ENCODE measurements at regions not wholly inside any gene's neighbourhood (a gene's known extent, or its start where the extent isn't known, plus 50 kb on each side); places are given as distances from the start of the nearest gene placed in this dataset.

GRCh38 chr2:240209493-240209892 is 69.0 kb upstream of the OTOS start:
- Mint-ChIP-seq H3K27ac (no peak overlapping the region), H3K27me3 (peaks cover 2 to 12% of the 10 kb centered on the region in 2 donors), H3K9me3 (peaks cover 0 to 17% (median 1%) of the 10 kb centered on the region in 8 donors), H3K4me3 (no peak overlapping the region), H3K4me1 (no peaks in the 10 kb centered on the region), H3K36me3 (no peaks in the 10 kb centered on the region)
- H3K9me3 ChIP-seq (ENCODE audit: control insufficient read depth in 1 of 2, low read length in 2 of 2), result no peaks in the 10 kb centered on the region
- DNase-seq, result no peak
- H3K27ac ChIP-seq (ENCODE audit: low read depth, low read length), result no peak overlapping the region
- CTCF ChIA-PET (ENCODE audit: partially characterized antibody), result no interaction called here
- H3K36me3 ChIP-seq (ENCODE audit: insufficient read depth, low read length), result no peaks in the 10 kb centered on the region
- no peak overlapping the region for H3K4me3 ChIP-seq (ENCODE audit: low read length in 2 of 2)
- no peaks in the 10 kb centered on the region for H3K4me1 ChIP-seq (ENCODE audit: insufficient read depth, low read length)
- intact Hi-C loops (cut with micrococcal nuclease), result no loop called here
- H3K27me3 ChIP-seq (ENCODE audit: insufficient read depth, low read length), result no peaks in the 10 kb centered on the region
- POLR2A ChIA-PET (ENCODE audit: partially characterized antibody), result no interaction called here

- CTCF ChIA-PET (ENCODE audit: partially characterized antibody), result no interaction called here
- Histone ChIP-seq H3K4me1 (ENCODE audit: insufficient read depth, low read length) (no peaks in the 10 kb centered on the region), H3K27me3 (ENCODE audit: insufficient read depth, low read length) (no peaks in the 10 kb centered on the region), H3K4me3 (ENCODE audit: low read length in 2 of 2) (no peak overlapping the region), H3K36me3 (ENCODE audit: insufficient read depth, low read length) (no peaks in the 10 kb centered on the region), H3K27ac (ENCODE audit: low read depth, low read length) (no peak overlapping the region), H3K9me3 (ENCODE audit: control insufficient read depth in 1 of 2, low read length in 2 of 2) (no peaks in the 10 kb centered on the region)
- intact Hi-C loops (cut with micrococcal nuclease), result no loop called here
- Mint-ChIP-seq H3K27ac (no peak overlapping the region), H3K36me3 (no peaks in the 10 kb centered on the region), H3K4me1 (no peaks in the 10 kb centered on the region), H3K27me3 (peaks cover 0 to 5% of the 10 kb centered on the region in 2 donors), H3K9me3 (peaks cover 0 to 17% (median 1%) of the 10 kb centered on the region in 8 donors), H3K4me3 (no peak overlapping the region)
- POLR2A ChIA-PET (ENCODE audit: partially characterized antibody), result no interaction called here
- no peak for DNase-seq
These were observed 69.9 kb upstream of the OTOS start for GRCh38 chr2:240210198-240210965.

GRCh38 chr2:240211096-240211495 is 70.6 kb upstream of the OTOS start:
- Histone ChIP-seq H3K27me3 (ENCODE audit: insufficient read depth, low read length) (no peaks in the 10 kb centered on the region), H3K4me3 (ENCODE audit: low read length in 2 of 2) (no peak overlapping the region), H3K27ac (ENCODE audit: low read depth, low read length) (no peak overlapping the region), H3K36me3 (ENCODE audit: insufficient read depth, low read length) (no peaks in the 10 kb centered on the region), H3K9me3 (ENCODE audit: control insufficient read depth in 1 of 2, low read length in 2 of 2) (no peaks in the 10 kb centered on the region), H3K4me1 (ENCODE audit: insufficient read depth, low read length) (no peaks in the 10 kb centered on the region)
- ChIA-PET CTCF (ENCODE audit: partially characterized antibody) (no interaction called here), POLR2A (ENCODE audit: partially characterized antibody) (no interaction called here)
- Mint-ChIP-seq H3K27me3 (peaks cover 0 to 1% of the 10 kb centered on the region in 2 donors), H3K4me1 (no peaks in the 10 kb centered on the region), H3K9me3 (peaks cover 0 to 10% (median 1%) of the 10 kb centered on the region in 8 donors), H3K4me3 (no peak overlapping the region), H3K36me3 (no peaks in the 10 kb centered on the region), H3K27ac (no peak overlapping the region)
- DNase-seq, result no peak
- intact Hi-C loops (cut with micrococcal nuclease), result no loop called here

- no peak for DNase-seq
- Histone ChIP-seq H3K27ac (ENCODE audit: low read depth, low read length) (no peak overlapping the region), H3K4me3 (ENCODE audit: low read length in 2 of 2) (no peak overlapping the region), H3K36me3 (ENCODE audit: insufficient read depth, low read length) (no peaks in the 10 kb centered on the region), H3K27me3 (ENCODE audit: insufficient read depth, low read length) (no peaks in the 10 kb centered on the region), H3K4me1 (ENCODE audit: insufficient read depth, low read length) (no peaks in the 10 kb centered on the region), H3K9me3 (ENCODE audit: control insufficient read depth in 1 of 2, low read length in 2 of 2) (no peaks in the 10 kb centered on the region)
- CTCF ChIA-PET (ENCODE audit: partially characterized antibody), result interaction anchor here (0.7 kb wide), 1 partner anchor 8 kb away, joined by 3 read pairs; no protein-coding TSS in a partner anchor
- H3K27me3 Mint-ChIP-seq, result no peaks in the 10 kb centered on the region
- peaks cover 0 to 6% (median 0%) of the 10 kb centered on the region in 8 donors for H3K9me3 Mint-ChIP-seq
- POLR2A ChIA-PET (ENCODE audit: partially characterized antibody), result no interaction called here
- no peaks in the 10 kb centered on the region for H3K4me1 Mint-ChIP-seq
- intact Hi-C loops (cut with micrococcal nuclease), result no loop called here
- no peak overlapping the region for H3K4me3 Mint-ChIP-seq
- H3K27ac Mint-ChIP-seq, result no peak overlapping the region
- H3K36me3 Mint-ChIP-seq, result no peaks in the 10 kb centered on the region
These were observed 71.4 kb upstream of the OTOS start for GRCh38 chr2:240211598-240212424.

- no peak for DNase-seq
- Mint-ChIP-seq H3K9me3 (peaks cover 0 to 6% (median 0%) of the 10 kb centered on the region in 8 donors), H3K4me3 (no peak overlapping the region), H3K27ac (no peak overlapping the region), H3K4me1 (no peaks in the 10 kb centered on the region), H3K27me3 (no peaks in the 10 kb centered on the region), H3K36me3 (no peaks in the 10 kb centered on the region)
- Histone ChIP-seq H3K4me1 (ENCODE audit: insufficient read depth, low read length) (no peaks in the 10 kb centered on the region), H3K27ac (ENCODE audit: low read depth, low read length) (no peak overlapping the region), H3K4me3 (ENCODE audit: low read length in 2 of 2) (no peak overlapping the region), H3K27me3 (ENCODE audit: insufficient read depth, low read length) (no peaks in the 10 kb centered on the region), H3K36me3 (ENCODE audit: insufficient read depth, low read length) (no peaks in the 10 kb centered on the region), H3K9me3 (ENCODE audit: control insufficient read depth in 1 of 2, low read length in 2 of 2) (no peaks in the 10 kb centered on the region)
- POLR2A ChIA-PET (ENCODE audit: partially characterized antibody), result no interaction called here
- intact Hi-C loops (cut with micrococcal nuclease), result no loop called here
- CTCF ChIA-PET (ENCODE audit: partially characterized antibody), result interaction anchor here (0.7 kb wide), 1 partner anchor 9 kb away, joined by 3 read pairs; no protein-coding TSS in a partner anchor
These were observed 72.2 kb upstream of the OTOS start for GRCh38 chr2:240212425-240213225.

- no peaks in the 10 kb centered on the region for H3K4me1 Mint-ChIP-seq
- Histone ChIP-seq H3K4me3 (ENCODE audit: low read length in 2 of 2) (no peak overlapping the region), H3K27me3 (ENCODE audit: insufficient read depth, low read length) (no peaks in the 10 kb centered on the region), H3K27ac (ENCODE audit: low read depth, low read length) (no peak overlapping the region), H3K36me3 (ENCODE audit: insufficient read depth, low read length) (no peaks in the 10 kb centered on the region), H3K9me3 (ENCODE audit: control insufficient read depth in 1 of 2, low read length in 2 of 2) (no peaks in the 10 kb centered on the region), H3K4me1 (ENCODE audit: insufficient read depth, low read length) (no peaks in the 10 kb centered on the region)
- POLR2A ChIA-PET (ENCODE audit: partially characterized antibody), result no interaction called here
- H3K9me3 Mint-ChIP-seq, result peaks cover 0 to under 1% (median 0%) of the 10 kb centered on the region in 8 donors
- H3K27me3 Mint-ChIP-seq, result no peaks in the 10 kb centered on the region
- CTCF ChIA-PET (ENCODE audit: partially characterized antibody), result no interaction called here
- no peaks in the 10 kb centered on the region for H3K36me3 Mint-ChIP-seq
- DNase-seq, result no peak
- H3K27ac Mint-ChIP-seq, result no peak overlapping the region
- intact Hi-C loops (cut with micrococcal nuclease), result no loop called here
- H3K4me3 Mint-ChIP-seq, result peak overlapping the region in 1 of 8 donors; percentile 43
These were observed 72.7 kb upstream of the OTOS start for GRCh38 chr2:240213226-240213475.

Measured in CD4-positive, alpha-beta memory T cell (primary cell).